ENCODE measurements at regions not wholly inside any gene's neighbourhood (a gene's known extent, or its start where the extent isn't known, plus 50 kb on each side); places are given as distances from the start of the nearest gene placed in this dataset.
"Not testable (repeated sequence)": the region's sequence is repeated elsewhere in the genome, so short reads cannot be mapped to it uniquely, and the experiment has no call there.

- no peak for DNase-seq
These were observed 141.0 kb downstream of the OR2B2 start for GRCh38 chr6:27771235-27771634.

GRCh38 chr6:27770724-27771123, 141.5 kb downstream of the OR2B2 start:
- no peak for DNase-seq

DNA sequence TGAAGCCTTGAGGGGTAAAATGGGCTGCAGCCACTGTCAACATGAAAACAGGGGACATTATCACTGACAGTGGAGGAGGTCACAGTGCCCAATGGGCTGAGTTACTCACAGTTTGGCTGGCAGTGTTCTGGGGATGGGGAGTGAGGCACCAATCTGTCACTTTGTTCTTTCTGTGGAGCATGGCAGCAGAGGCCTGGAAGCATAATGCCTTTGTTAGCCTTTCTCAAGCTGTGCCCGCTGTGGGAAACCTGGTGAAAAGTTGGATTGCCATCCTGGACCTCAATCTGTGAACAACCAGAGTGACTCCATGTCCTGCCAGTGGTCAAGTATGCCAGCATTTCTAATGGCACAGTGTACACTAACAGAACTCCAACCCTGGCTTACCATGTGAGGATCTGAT, 143.6 kb downstream of the OR2B2 start:
- no peak for DNase-seq

DNA sequence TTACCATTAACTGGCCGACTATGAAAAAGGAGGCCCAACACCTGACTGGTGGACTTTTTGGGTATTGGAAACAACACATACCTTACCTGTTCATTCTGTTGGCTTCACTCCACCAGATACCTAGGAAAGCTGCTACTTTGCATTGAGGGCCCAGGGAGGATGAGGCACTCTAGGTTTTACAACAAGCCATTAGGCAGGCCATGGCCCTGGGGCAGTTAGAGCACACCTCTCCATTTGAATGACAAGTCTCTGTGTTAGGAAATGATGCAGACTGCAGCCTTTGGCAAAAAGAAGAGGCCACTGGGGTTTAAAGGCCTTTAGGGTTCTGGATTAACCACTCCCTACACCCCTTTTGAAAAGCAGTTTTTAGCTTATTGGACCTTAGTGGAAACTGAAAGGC, 144.3 kb downstream of the OR2B2 start:
- no peak for DNase-seq

DNA sequence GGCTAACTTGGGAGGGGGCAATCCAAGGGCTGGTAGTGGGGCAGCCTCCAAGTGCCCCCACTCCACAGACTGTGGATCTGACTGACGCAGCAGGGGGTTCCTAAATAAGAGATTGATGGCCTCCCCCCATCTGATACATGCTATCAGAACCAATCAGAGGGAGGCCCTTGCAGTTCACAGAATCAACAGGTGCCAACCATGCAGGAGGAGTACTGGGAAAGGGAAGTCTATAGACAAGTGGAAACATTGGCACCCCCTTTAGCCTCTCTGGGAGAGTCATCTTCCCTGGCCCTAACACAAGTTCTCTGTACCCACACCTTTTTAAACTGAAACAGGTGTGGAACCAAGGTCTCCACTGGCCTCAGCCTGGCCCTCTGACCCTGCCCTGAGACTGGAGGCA, 145.8 kb downstream of the OR2B2 start:
- DNase-seq = no peak

DNA sequence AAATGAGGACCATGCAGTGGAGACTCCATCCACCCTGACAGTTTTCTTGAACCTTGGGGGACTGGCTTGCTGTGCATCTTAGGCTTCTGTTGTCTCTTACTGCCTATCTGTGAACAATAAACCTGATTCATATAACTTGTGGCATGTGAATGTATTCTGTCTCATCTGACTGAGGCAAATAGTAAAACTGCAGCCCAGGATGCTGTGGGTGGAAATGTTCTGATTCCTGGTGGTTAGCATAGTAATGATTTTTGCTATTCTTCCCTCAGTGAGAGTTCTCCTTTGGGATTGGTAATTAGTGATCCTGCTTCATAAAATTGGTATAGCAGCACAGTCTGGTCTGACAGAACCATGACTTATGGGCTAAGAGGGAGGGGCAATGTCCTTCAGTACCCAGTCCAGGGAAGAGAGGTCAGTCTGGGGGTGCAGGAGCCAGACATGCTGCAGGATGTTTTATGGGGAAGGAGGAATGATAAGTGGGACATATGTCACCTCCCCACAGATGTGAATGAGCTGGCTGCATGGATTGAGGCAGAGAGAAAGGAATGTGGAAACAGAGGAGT, 147.1 kb downstream of the OR2B2 start:
- DNase-seq = no peak

GRCh38 chr6:27761391-27761790, 150.8 kb downstream of the OR2B2 start:
- no peak for DNase-seq

DNA sequence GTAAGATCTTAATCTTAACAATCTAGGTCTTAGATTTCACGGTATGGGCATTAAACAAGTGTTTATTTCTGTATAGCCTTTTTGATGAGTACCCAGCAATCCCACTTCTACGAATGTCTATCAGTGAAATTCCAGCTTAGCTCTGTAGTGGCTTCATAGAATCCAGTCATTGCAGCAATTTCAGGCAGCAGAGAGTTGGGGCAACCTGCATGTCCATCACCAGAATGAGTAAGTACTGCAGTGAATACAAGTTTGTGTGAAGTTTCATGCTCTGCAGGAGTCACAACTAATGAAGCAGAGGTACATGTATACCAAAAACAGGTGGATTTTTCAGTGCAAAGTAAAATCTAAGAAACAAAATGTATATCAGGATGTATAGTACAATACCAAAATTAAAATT, 151.7 kb downstream of the OR2B2 start:
- DNase-seq = no peak

DNA sequence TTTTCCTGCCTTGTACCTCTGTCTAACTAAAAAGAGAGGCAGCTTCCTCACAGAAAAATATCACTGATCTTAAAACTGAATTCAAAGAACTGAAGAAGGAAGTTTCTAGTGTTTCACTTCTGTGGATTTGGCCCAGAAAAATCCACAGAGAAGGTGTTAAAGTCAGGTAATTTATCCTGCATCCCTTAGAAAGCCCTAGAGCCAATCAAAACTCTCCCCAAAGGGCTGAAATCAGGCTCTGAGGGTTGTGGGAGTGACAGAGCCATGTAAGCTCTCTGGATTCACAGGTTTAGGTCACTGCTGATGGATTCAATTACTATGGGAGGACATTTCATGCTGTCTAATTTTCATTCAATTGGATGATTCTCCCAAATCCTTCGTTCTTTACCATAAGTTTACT, 152.3 kb downstream of the OR2B2 start:
- no peak for DNase-seq

GRCh38 chr6:27758491-27758890, 153.7 kb downstream of the OR2B2 start:
- no peak for DNase-seq

DNA sequence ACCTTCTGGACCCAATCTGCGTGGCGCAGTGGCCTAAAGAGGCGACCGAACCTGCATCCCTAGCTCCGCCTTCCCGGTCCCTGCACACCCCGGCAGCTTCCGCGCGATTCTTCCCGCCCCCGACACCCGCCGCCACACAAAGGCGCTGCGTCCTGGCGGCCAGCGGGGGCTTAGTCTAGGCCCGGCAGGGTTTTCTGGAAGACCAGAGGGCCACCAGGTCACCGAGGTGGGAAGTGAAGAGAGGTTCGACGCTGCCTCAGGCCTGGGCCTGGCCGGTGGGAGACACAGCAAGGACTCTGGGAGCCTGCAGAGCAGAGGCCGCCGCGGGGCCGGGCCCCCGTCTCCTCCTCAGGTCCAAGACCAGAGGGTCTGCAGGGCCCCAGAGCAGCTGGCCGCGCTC, 154.9 kb downstream of the OR2B2 start:
- DNase-seq = peak; percentile 27

GRCh38 chr6:27755768-27756167, 156.4 kb downstream of the OR2B2 start:
- no peak for DNase-seq

GRCh38 chr6:27754408-27754782, 157.8 kb downstream of the OR2B2 start:
- DNase-seq = no peak

- peak; percentile 42 for DNase-seq
These were observed 158.4 kb downstream of the OR2B2 start for GRCh38 chr6:27753668-27754407.

DNA sequence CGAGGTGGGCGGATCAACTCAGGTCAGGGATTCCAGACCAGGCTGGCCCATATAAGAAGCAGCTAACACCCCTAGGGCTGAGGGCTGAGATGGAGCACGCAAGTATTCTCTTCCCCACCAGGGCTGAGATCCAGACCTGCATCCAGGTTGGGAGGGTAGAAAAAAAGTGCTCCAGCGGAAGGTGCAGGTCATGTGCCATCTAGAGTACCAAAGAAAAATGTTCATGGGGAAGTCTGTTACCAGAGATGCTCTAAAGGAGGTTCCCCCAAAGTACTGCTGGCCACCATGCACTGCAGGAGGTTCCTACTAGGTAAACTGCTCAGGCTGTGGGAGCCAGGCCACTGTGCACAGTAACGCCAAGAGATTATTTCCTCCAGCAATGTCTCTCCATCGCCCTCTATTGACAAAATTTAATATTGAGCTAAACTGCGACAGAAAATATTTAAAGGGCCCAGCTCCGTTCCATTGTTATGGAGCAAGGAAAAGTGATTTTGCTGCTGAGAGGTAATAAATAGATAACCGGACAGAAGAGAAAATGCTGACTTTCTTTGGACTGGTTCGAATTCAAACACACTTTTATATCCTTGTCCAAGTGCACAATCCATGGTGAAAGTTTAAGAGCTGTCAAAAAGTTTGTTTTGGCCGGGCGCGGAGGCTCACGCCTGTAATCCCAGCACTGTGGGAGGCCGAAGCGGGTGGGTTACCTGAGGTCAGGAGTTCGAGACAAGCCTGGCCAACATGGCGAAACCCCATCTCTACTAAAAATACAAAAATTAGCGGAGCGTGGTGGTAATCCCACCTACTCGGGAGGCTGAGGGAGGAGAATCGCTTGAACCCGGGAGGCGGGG, 159.9 kb downstream of the OR2B2 start:
- DNase-seq = peak; percentile 29

GRCh38 chr6:27748661-27749060, 163.5 kb downstream of the OR2B2 start:
- DNase-seq = no peak

DNA sequence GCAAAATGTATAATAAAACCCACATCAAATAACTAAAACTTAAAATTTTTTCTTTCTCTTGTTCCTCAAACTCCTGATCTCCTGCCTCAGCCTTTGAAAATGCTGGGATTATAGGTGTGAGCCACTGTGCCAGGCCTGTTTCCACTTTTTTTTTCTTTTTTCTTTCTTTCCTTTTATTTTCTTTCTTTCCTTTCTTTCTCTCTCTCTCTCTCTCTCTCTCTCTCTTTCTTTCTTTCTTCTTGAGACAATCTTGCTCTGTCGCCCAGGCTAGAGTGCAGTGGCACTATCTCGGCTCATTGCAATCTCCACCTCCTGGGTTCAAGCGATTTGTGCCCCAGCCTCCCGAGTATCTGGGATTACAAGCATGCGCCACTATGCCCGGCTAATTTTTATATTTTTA, 164.6 kb downstream of the OR2B2 start:
- no peak for DNase-seq

DNA sequence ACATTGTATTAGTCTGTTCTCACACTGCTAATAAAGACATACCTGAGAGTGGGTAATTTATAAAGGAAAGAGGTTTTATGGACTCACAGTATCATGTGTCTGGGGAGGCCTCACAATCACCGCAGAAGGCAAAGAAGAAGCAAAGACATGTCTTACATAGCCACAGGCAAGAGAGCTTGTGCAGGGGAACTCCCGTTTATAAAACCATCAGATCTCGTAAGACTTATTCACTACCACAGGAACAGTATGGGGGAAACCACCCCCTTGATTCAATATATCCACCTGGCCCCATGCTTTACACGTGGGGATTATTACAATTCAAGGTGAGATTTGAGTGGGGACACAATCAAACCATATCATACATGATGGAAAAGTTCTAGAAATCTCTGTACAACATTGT, 165.3 kb downstream of the OR2B2 start:
- not testable (repeated sequence) for DNase-seq

DNA sequence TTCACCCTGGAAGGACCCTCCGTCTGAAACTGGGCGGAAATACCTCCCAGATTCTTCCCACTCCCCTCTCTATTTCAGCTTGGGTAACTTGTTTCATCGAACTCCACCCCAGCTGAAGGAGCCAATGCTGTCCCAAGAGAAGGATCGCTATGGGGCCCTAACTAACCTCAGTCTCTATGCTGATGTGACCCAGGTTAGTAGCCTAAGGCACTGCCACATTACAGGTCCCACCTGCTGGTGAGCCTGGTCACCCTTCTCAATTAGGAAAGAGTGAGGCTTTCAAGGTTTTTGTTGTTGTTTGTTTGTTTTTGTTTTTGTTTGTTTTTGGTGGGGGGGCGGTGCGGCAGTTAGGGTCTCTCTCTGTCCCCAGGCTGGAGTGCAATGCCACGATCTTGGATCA, 168.4 kb downstream of the OR2B2 start:
- no peak for DNase-seq

GRCh38 chr6:27742833-27743573, 169.2 kb downstream of the OR2B2 start:
- DNase-seq = no peak

DNA sequence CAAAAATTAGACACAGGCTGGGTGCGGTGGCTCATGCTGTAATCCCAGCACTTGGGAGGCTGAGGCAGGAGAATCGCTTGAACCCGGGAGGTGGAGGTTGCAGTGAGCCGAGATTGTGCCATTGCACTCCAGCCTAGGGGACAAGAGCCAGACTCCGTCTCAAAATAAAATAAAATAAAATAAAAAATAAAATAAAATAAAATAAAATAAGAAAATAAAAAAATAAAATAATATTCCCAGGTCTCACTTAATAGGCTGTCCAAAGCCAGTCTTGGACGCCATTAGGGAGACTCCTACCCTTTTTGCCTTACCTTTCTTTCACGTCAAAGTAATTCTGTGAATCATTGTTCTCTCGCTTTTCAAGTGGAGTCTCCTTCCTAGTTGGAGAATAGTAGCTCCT, 172.3 kb downstream of the OR2B2 start:
- not testable (repeated sequence) for DNase-seq

GRCh38 chr6:27736686-27737085, 175.5 kb downstream of the OR2B2 start:
- no peak for DNase-seq

DNA sequence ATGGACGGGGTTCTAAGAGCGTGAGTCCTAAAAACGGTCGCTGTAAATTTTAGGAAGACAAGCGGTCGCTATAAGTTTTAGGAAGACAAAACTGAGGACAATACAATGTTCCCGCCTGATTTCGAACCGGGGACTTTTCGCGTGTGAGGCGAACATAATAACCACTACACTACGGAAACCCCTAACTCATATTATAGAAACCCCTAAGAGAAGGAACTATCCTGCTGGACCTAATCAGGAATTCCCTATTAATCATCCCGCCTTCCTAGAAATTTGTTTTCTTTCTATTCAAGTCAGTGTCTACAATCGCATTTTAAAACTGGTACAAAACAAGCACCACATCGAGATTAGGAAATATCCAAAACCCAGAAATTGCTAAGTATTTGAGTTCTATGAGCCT, 183.8 kb downstream of the OR2B2 start:
- no peak for DNase-seq

All from activated effector memory CD4-positive, alpha-beta T cell treated with Interleukin-2 at 50 U/mL for 16 hours (primary cell).